Loucy (cell line): ENCODE measurements at regions not wholly inside any gene's neighbourhood (a gene's known extent, or its start where the extent isn't known, plus 50 kb on each side); places are given as distances from the start of the nearest gene placed in this dataset.

Experiments
- EZH2phosphoT487 ChIP-seq: fragments of 200-600 bp; IDR thresholded peaks from 2 replicates; pipeline ENCODE4 v1.6.1; 2018; ENCODE audit warnings: antibody characterized with exemption, mild to moderate bottlenecking, moderate library complexity, borderline replicate concordance
- TF ChIP-seq, protein P1 (sequence below): fragments of 200-600 bp; sonication (generic); conservative IDR thresholded peaks from 2 replicates; pipeline ENCODE4 v1.5.1; 2014; ENCODE audit warnings: mild to moderate bottlenecking, antibody characterized with exemption, low read length

- TF ChIP-seq, protein P1, sequence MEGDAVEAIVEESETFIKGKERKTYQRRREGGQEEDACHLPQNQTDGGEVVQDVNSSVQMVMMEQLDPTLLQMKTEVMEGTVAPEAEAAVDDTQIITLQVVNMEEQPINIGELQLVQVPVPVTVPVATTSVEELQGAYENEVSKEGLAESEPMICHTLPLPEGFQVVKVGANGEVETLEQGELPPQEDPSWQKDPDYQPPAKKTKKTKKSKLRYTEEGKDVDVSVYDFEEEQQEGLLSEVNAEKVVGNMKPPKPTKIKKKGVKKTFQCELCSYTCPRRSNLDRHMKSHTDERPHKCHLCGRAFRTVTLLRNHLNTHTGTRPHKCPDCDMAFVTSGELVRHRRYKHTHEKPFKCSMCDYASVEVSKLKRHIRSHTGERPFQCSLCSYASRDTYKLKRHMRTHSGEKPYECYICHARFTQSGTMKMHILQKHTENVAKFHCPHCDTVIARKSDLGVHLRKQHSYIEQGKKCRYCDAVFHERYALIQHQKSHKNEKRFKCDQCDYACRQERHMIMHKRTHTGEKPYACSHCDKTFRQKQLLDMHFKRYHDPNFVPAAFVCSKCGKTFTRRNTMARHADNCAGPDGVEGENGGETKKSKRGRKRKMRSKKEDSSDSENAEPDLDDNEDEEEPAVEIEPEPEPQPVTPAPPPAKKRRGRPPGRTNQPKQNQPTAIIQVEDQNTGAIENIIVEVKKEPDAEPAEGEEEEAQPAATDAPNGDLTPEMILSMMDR, result no peak
- no peak for TF ChIP-seq EZH2phosphoT487
Measured at GRCh38 chr4:54445866-54446265, 211.9 kb upstream of the KIT start.
